H1 (cell line): ENCODE measurements at regions not wholly inside any gene's neighbourhood (a gene's known extent, or its start where the extent isn't known, plus 50 kb on each side); places are given as distances from the start of the nearest gene placed in this dataset.

Source experiments
- NANOG ChIP-seq: IDR thresholded peaks from 2 replicates; pipeline ENCODE4 v1.6.1; 2011; ENCODE audit warnings: low read length, low read depth, mild to moderate bottlenecking, inconsistent platforms; ENCODE audit not compliant: insufficient read depth, poor library complexity, severe bottlenecking
- TF ChIP-seq, protein P1 (sequence below), 3 experiments: IDR thresholded peaks; 1 replicate in 2 of 3; 2 replicates in 1 of 3; pipeline versions ENCODE4 v1.5.1 to v1.6.1; 2011; ENCODE audit warnings: low read length in 3 of 3, mild to moderate bottlenecking in 3 of 3, inconsistent platforms in 2 of 3, low read depth in 1 of 3, moderate library complexity in 1 of 3; ENCODE audit not compliant: insufficient read depth in 1 of 3; ENCODE audit errors: control extremely low read depth in 1 of 3

DNA sequence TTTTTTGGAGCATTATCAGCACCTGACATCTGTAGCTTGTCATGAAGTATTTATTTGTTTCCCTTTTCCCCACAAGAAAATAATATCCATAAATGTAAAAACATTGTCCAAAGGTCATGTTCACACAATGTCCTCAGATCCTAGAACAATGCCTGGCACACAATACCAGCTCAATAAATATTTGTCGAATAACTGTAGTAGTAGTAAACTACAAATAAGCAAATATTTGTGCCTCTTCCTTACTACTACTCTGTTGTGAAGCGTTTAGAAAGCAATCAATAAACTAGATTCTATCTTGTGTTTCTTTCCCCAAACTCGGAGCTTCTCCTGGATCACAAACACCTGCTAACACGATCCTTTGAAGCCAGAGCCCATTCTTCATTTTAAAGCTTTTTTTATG lies 459.6 kb upstream of the NECTIN3 start:
- TF ChIP-seq, protein P1, sequence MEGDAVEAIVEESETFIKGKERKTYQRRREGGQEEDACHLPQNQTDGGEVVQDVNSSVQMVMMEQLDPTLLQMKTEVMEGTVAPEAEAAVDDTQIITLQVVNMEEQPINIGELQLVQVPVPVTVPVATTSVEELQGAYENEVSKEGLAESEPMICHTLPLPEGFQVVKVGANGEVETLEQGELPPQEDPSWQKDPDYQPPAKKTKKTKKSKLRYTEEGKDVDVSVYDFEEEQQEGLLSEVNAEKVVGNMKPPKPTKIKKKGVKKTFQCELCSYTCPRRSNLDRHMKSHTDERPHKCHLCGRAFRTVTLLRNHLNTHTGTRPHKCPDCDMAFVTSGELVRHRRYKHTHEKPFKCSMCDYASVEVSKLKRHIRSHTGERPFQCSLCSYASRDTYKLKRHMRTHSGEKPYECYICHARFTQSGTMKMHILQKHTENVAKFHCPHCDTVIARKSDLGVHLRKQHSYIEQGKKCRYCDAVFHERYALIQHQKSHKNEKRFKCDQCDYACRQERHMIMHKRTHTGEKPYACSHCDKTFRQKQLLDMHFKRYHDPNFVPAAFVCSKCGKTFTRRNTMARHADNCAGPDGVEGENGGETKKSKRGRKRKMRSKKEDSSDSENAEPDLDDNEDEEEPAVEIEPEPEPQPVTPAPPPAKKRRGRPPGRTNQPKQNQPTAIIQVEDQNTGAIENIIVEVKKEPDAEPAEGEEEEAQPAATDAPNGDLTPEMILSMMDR (IDR thresholded peaks at IDR 0.05; ENCODE audit: control extremely low read depth in 1 of 3, insufficient read depth in 1 of 3, low read depth in 1 of 3, low read length in 3 of 3): no peak
- TF ChIP-seq NANOG: no peak
